RPMI7951 (cell line): ENCODE measurements at regions not wholly inside any gene's neighbourhood (a gene's known extent, or its start where the extent isn't known, plus 50 kb on each side); places are given as distances from the start of the nearest gene placed in this dataset.
"Not testable (repeated sequence)": the region's sequence is repeated elsewhere in the genome, so short reads cannot be mapped to it uniquely, and the experiment has no call there.

Experiments used
- DNase-seq: peaks from one replicate; pipeline ENCODE4 v3.0.0-alpha.2; 2012; ENCODE audit warnings: low read depth

DNA sequence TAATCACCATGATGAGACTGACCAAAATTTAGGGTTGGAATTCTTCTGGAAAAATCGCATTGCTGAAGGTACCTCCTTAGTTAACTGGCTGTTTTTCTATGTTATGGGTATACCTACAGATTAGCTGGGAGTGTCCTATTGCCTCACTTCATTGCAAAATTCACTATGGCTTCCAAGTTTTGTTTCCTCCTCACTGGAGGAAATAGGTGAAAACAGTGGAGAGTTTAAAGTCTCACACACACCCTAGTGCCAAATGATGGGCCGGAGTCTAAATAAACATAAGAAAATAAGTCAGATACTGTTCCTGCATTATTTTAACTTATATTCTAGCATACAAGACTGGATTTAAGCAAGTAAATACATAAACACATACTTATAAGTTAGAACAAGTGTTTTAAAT is 98.2 kb downstream of the AHR start:
- DNase-seq = no peak

DNA sequence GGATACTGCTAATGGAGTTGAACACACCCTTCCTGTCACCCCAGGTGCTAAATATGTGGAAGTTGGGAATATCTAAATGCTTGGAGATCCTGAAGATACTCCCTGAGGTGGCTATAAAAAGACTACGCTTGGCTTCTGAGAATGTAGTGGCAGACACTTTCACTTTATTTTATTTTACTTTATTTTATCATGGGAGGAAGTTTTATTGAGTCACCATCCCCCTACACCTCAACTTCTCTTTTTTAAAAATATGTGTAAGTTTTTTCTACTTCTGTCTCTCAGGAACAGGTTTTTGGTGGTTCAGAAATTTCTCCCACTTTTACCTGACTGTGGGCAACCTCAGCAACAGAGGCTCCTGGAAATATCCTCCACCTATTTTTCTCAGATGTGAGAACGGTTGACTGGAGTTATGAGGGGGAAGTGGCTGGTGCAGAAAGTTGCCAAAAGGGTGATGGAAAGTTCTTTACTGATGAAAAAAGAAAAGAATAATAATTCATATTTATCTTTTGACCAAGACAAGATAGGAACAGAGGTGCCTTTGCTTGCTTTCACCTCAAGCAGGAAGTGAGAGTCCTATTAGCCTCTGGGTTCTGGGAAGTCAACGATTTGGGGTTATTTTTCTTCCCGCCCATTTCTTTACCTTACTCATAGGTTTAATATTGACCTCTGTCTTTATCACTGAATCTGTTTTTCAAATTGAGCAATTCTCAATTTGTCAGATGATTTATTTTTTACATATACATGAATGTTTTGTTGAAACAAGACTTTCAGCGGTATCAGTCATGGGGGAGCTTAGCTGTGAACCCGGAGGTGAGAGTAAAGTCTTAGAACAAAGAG is 103.6 kb downstream of the AHR start:
- no peak for DNase-seq

DNA sequence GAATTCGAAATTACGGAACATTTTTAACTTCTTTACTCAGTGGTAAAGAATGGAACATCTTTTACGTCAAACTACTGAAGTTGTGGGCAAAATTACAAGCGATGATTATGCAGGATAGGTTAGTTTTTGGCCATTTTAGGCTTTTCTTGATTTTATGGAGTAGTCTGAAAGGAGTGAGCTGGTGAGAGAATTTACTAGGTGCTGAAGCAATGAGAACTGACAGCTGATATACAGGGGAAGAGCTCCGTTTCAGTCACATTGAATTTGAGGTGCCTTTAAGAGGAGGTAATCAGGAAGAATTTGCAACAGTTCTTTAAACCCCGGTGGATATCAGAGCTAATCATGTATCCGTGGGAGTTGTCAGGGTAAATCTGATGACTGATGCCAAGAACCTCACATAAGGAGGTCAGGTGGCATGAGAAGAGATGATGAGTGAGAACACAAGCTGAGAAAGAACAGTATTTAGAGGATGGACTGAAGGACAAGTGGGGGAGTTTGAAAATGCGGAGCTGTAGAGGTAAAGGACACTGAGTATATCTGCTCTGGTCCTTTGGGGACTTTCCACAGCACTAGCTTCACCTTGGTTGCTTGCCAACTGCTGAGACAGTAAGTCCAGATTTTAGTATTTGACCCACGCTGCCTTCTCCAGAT is 104.3 kb downstream of the AHR start:
- DNase-seq = peak; percentile 20

DNA sequence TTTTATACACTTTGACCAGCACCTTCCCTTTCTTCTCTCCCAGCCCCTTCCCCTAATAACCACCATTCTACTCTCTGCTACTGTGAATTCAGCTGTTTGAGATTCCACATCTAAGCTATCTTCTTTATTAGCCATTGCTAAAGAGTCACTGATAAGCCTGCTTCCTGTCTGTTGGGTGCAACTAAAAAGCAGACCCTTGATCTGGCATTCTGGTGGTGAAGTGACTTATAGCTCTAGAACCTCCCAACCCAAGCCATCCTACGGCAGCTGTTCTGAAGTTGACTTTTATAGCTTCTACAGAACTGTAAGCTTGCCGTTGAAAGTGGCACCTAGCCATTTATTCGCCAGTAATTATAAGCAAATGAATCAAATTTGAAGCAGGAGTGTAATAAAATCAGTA is 105.6 kb downstream of the AHR start:
- DNase-seq = no peak

DNA sequence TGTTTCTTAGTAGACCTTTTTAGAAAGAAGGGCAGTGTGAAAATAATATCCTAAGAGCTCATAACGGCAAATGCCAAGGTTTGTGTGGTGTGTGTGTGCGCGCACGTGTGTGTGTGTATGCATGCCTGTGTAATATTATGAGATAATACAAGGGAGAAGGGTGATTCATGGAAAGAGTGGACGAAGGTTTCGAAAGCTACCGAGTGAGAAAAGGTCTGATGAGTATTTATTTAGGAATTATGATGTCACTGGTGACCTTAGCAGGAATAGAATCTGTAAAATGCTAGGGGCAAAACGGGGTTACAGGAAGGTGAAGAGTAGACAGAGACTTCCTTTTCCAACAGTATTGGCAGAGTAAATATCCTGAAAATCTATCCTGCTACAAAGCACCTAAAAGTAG is 107.3 kb downstream of the AHR start:
- peak; percentile 94 for DNase-seq

DNA sequence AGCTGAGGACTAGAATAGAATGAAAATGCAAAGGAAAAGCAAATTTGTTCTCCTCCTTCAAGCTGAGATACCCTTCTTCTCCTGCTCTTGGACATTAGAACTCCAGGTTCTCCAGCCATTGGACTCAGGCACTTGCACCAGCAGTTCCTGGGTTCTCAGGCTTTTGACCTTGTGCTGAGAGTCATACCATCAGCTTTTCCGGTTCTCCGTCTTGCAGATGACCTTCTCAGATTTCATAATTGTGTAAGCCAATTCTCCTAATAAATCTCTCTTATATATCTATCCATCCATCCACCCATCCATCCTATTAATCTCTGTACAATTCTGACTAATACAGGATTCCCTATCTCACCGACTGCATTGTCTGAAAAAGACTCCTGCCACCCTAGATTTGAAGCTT is 108.3 kb downstream of the AHR start:
- DNase-seq = peak; percentile 55

DNA sequence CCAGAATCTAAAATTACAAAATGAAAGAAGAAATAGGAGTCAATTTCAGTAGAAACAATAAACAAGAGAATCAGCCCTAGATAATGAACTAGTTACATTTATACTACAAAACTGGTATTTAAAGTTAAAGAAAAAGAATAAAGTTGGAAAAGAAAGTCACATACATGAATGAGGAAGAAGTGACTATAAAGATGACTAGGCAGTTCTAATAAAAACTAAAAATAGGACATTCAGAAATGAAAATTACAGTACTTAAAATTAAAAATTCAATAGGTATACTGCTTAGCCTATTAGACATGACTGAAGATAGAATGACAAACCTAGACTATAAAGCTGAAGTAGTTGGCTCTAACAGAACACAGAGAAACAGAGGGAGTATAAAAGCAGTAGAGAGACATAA is 108.8 kb downstream of the AHR start:
- DNase-seq = no peak

DNA sequence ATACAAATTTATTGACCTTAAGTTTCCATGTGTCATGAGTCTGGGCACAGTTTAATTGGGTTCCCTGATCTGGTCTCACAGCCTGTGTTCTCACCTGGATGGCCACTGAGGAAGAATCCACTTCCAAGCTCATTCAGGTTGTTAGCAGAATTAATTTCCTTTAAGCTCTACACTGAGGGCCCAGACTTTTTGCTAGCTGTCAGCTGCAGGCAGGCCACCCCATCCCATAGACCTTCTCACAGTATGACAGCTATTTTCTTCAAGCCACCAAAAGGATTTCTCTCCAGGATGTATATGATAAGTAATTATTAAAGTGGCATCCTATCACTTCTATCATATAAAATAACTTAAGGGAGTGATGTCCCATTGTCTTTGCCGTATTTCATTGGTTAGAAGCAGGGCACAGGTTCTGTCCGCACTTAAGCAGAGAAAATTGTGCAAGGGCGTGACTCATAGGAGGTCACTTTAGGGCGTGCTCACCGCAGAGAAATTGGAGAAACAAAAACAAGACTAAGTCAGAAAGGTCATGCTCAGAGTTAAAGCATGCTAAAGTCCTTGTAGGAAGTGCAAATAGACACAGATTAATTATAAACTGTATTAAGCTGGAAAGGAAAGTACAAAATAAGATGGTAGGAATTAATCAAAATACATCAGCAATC is 109.9 kb downstream of the AHR start:
- DNase-seq = peak; percentile 96

DNA sequence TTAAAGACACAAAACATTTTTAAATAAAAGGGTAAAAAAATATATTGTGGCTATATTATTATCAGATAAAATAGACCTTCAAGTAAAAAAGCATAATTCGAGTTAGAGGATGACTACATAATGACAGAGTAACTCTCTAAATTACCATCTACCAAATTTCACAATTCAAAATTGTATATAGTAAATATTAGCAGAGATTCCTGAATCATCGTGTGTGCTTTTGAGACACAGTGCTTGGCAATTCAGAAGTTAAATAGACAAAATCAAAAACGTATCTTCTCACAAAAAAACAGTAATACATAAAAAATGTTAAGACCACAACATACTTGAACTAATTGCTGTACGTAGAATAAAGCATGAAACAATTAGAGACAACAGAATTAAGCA is 110.4 kb downstream of the AHR start:
- DNase-seq = peak; percentile 44

DNA sequence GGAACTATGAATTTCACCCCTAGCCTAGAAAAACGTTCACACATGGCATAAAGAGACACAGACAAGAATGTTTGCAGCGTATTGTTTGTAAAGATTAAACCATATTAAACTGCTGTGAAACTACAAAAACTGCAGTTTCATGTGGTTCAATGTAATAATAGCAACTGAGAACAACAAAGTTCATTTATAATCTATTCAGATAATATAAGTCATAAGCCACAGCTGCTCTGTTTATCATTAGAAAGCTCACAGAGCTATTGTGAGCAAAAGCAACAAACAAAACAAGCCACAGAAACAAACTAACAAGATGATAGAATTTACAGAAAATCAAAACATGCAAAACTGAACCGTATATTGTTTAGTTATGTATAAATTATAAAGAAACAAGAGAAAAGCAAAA is 113.5 kb downstream of the AHR start:
- no peak for DNase-seq

DNA sequence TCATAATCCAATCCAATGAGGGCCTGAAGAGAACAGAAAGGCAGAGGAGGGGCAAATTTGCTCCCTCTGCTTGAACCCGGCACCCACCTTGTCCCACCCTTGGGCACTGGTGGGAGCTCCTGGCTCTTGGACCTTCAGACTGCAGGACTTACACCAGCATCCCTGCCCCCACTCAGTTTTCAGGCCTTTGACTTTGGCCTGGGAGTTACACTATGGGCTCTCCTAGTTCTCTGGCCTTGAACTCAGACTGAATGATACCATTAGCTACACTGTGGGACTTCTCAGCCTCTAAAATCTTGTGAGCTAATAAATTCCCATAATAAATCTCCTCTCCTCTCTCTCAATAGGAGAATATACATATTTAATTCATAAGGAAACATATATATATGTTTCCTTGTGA is 114.4 kb downstream of the AHR start:
- DNase-seq = no peak

DNA sequence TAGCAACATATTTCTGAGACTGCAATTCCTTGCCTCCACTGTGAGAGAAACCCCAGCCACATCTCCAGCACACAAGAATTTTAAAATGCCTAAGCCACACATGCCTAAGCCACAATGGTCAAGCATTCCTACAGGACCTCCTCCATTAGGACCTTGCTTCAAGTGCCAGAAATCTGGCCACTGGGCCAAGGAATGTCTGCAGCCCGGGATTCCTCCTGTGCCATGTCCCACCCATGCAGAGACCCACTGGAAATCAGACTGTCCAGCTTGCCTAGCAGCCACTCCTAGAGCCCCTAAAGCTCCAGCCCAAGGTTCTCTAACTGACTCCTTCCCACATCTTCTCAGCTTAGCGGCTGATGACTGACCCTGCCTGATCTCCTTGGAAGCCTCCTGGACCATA is 117.5 kb downstream of the AHR start:
- no peak for DNase-seq

DNA sequence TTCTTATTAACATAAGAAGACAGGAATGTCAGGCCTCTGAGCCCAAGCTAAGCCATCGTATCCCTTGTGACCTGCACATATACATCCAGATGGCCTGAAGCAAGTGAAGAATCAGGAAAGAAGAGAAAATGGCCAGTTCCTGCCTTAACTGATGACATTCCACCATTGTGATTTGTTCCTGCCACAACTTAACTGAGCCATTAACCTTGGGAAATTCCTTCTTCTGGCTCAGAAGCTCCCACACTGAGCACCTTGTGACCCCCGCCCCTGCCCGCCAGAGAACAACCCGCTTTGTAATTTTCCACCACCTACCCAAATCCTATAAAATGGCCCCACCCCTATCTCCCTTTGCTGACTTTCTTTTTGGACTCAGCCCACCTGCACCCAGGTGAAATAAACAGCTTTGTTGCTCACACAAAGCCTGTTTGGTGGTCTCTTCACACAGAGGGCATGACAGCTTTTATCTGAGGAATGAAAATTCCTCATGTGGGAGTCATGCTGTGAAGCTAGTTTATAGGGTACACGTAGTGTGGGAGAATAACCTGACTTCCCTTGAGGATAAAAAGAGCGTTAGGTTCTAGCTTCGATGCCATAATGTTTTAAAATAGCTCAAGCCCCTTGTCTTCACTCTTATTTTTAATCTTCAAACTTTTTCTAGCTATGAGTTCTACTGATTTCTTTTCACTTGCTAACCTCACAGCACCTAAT is 122.0 kb downstream of the AHR start:
- DNase-seq = not testable (repeated sequence)

DNA sequence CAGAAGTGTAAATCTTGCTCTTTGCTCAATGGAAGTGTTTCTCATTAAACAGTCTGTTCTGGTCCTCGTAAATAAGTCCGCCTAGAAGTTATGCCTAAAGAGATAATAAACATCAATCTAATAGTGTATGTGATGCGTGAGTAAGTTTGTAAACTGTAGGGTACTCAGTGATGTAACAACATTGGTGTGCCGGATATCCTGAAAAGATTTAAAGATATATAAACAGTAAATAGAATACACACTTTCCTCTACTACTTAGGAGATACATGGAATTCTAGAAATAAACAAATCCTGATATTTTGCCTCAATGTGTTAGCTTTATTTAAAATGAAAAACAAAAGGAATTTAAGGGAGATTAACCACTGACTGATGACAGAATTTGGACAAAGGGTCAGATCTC is 123.5 kb downstream of the AHR start:
- DNase-seq = no peak

DNA sequence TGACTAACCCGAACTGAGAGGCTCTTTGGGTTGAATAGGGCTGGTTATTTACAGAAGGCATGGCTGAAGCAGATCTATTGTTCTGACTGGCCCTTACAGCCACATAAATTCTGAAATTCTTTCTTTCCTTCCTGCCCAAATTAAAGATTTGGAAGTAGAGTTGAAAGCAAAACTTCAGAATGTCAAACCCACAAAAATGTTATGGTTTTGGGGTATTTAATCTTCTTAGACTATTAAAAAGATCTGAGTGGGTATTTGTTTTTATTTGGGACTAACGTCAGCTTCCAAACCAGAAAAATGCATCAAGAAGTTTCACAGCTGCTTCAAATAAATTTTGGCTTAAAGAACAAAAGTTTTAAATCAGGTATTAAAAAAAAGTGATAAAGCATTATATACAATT is 124.5 kb downstream of the AHR start:
- peak; percentile 76 for DNase-seq

DNA sequence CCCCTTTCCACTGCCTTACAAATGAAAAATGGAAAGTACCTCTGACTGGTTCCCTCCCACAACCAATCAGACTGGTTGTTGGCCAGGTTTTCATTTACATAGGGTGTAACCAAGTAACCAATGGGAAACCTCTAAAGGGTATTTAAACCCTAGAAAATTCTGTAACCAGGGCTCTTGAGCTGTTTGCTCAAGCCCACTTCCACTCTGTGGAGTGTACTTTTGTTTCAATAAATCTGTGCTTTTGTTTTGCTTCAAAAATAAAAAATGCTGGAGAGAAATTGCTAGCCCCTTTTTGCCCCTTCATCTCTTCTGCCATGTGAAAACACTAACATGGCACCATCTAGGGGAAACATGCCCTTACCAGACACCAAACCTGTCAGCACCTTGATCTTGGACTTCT is 129.5 kb downstream of the AHR start:
- DNase-seq = no peak

DNA sequence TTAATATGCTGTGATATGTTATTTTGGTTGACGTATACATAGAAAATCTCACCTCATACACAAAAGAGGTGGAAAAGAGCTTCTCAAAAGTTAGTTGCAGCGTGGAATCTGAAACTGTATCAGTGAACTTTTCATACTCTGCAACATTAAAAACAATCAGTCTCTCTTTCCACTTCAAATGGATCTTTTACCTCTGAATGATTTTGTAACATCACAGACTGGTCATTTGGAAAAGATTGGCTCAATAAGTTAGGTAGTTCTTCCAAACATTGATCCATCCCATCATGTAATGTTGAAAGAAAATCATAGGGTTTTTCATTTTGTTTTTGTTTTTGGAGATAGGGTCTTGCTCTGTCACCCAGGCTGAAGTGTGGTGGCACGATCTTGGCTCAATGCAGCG is 131.1 kb downstream of the AHR start:
- DNase-seq = no peak

DNA sequence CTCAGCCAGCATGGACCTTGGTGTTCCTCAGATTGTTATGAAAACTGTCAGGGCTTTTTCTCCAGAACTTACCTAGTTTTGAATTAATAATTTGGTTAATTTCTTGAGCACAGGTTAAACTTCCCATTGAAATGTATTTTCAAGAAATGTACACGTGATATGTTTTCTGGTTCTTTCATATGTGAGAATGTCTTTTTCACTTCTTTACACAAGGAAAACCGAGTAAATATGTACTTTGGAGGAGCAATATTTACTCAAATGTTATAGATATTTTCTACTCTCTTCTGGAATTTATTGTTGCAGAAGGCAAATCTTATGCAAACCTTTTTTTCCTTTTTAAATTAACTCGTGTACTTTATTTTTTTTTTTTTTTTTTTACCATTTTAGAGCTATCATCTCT is 134.3 kb downstream of the AHR start:
- DNase-seq = no peak

DNA sequence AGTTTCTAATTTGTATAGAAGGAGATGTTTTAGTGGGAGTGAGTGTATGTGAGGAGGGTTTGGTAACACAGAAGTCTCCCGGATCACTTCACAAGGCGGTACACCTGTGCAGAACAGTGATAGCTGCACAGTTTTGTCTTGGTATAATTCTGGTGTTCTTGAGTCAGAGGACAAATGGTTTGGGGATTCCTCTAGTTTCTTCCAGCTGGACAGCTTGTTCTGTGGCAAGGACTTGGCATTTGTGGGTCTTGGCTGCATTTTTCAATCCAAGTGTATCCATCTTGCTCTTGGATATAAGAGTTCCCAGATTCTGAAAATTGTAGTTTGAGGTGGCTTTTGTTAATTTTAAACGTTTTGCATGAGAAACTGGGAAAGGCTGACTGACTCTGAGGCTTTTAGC is 135.7 kb downstream of the AHR start:
- DNase-seq = no peak

DNA sequence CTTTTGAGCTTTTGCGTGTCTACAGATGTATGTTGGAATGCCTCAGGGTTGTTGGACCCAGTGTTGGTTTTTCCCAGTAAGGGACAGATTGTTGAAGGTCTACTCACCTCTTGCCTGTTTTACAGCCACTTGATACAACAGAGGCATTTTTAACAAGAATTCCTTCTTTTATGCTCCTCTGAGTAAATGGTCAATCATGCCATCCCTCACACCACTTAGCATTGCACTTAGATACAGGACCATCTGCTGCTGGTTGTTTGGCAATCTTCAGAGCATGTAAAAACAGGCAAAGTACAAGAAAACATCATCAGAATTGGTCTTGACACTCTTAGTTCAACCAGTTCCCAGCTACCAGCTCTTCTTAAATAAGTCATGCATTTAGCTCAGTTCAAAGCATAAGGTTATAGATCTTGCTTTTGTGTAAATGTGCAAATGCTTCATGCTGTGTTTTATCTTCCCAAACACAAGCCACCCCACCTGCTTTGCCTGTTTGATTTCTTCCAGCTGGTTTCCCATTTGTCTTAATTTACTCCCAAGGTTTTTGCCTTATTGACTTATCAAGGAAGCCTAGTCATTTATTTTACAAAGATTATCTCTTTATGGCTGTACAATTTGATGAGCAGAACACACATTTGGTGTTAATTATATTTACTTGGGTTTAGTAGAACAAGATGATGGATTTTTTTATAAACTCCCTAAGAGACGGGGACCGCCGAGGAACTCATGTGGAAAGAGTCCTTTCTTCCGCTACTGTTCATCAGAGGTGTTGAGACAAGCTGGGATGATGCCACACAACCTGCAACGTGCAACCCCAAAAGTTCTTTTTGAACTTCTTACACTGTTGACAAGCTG is 136.6 kb downstream of the AHR start:
- no peak for DNase-seq

DNA sequence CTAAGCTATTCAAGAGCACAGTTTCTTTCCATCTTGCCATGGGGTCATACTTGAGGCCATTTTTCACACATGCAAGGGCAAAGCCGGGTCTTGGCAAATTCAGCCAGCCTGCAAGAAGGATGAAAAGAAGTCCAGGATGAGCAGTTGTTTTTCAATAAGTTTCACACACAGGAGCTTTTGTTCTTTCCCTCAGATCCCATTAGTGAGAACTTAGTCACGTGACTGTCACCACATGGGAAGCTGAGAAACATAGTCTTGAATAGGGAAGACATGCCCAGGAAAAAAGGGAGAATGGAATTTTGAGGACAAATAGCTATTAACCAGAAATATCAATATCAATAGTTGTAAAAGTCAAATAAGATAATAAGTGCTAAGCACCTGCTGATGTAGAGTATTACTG is 137.7 kb downstream of the AHR start:
- DNase-seq = no peak

DNA sequence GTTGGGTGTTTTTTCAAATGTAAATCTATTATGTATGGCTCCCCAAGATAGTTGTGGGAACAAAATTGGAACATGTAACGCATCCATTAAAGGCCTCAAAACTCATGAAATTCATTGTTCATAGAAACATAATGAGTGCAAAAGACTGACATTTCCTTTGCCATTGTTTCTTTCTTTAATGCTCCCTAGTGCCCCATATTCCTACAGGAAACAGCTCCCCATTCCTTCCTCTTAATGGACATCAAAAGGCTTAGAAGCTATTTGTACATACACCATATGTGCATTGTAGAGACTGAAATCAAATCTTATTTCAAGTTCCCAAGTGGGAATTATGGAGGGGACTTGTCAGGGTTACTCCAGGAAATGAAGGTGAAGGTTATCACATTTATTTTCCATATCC is 139.1 kb downstream of the AHR start:
- no peak for DNase-seq
